ENCODE measurements at regions not wholly inside any gene's neighbourhood (a gene's known extent, or its start where the extent isn't known, plus 50 kb on each side); places are given as distances from the start of the nearest gene placed in this dataset.
A peak's percentile ranks its signal among the peaks of the same experiment; 100 is the strongest.
"Not testable (repeated sequence)": the region's sequence is repeated elsewhere in the genome, so short reads cannot be mapped to it uniquely, and the experiment has no call there.

GRCh38 chr5:163569284-163569683, 63.9 kb downstream of the MAT2B start:
- in situ Hi-C loops (cut with MboI; ENCODE audit: low pct_unique_long_range_greater_than_20kb, low sequenced_read_pairs) = loop anchor here (25.0 kb wide), 1 partner anchor 918 kb away; no protein-coding TSS in a partner anchor
- peak; percentile 20 for DNase-seq

GRCh38 chr5:163571744-163572143, 66.3 kb downstream of the MAT2B start:
- in situ Hi-C loops (cut with MboI; ENCODE audit: low pct_unique_long_range_greater_than_20kb, low sequenced_read_pairs) = loop anchor here (25.0 kb wide), 1 partner anchor 916 kb away; no protein-coding TSS in a partner anchor
- no peak for DNase-seq

- no peak for DNase-seq
- in situ Hi-C loops (cut with MboI; ENCODE audit: low pct_unique_long_range_greater_than_20kb, low sequenced_read_pairs) = loop anchor here (25.0 kb wide), 1 partner anchor 913 kb away; no protein-coding TSS in a partner anchor
Measured at GRCh38 chr5:163574472-163575440, 69.3 kb downstream of the MAT2B start.

GRCh38 chr5:163578652-163579051, 73.2 kb downstream of the MAT2B start:
- in situ Hi-C loops (cut with MboI; ENCODE audit: low pct_unique_long_range_greater_than_20kb, low sequenced_read_pairs) = no loop called here
- DNase-seq = no peak

GRCh38 chr5:163579729-163580128, 74.3 kb downstream of the MAT2B start:
- no peak for DNase-seq
- in situ Hi-C loops (cut with MboI; ENCODE audit: low pct_unique_long_range_greater_than_20kb, low sequenced_read_pairs) = no loop called here

GRCh38 chr5:163580516-163580915, 75.1 kb downstream of the MAT2B start:
- in situ Hi-C loops (cut with MboI; ENCODE audit: low pct_unique_long_range_greater_than_20kb, low sequenced_read_pairs) = no loop called here
- DNase-seq = no peak

- DNase-seq; in situ Hi-C loops (cut with MboI; ENCODE audit: low pct_unique_long_range_greater_than_20kb, low sequenced_read_pairs): not testable (repeated sequence)
Measured at GRCh38 chr5:163583491-163584153, 78.2 kb downstream of the MAT2B start.

GRCh38 chr5:163585206-163585605, 79.8 kb downstream of the MAT2B start:
- in situ Hi-C loops (cut with MboI; ENCODE audit: low pct_unique_long_range_greater_than_20kb, low sequenced_read_pairs) = no loop called here
- no peak for DNase-seq

GRCh38 chr5:163586531-163586956, 81.1 kb downstream of the MAT2B start:
- no peak for DNase-seq
- in situ Hi-C loops (cut with MboI; ENCODE audit: low pct_unique_long_range_greater_than_20kb, low sequenced_read_pairs) = no loop called here

GRCh38 chr5:163594951-163595350, 89.5 kb downstream of the MAT2B start:
- DNase-seq = no peak
- in situ Hi-C loops (cut with MboI; ENCODE audit: low pct_unique_long_range_greater_than_20kb, low sequenced_read_pairs) = no loop called here

- no peak for DNase-seq
- in situ Hi-C loops (cut with MboI; ENCODE audit: low pct_unique_long_range_greater_than_20kb, low sequenced_read_pairs) = no loop called here
Measured at GRCh38 chr5:163595932-163596607, 90.7 kb downstream of the MAT2B start.

- in situ Hi-C loops (cut with MboI; ENCODE audit: low pct_unique_long_range_greater_than_20kb, low sequenced_read_pairs) = no loop called here
- no peak for DNase-seq
Measured at GRCh38 chr5:163596608-163597315, 91.3 kb downstream of the MAT2B start.

GRCh38 chr5:163604013-163604412, 98.6 kb downstream of the MAT2B start:
- no peak for DNase-seq
- in situ Hi-C loops (cut with MboI; ENCODE audit: low pct_unique_long_range_greater_than_20kb, low sequenced_read_pairs) = no loop called here

- in situ Hi-C loops (cut with MboI; ENCODE audit: low pct_unique_long_range_greater_than_20kb, low sequenced_read_pairs) = no loop called here
- no peak for DNase-seq
Measured at GRCh38 chr5:163607256-163607655, 101.8 kb downstream of the MAT2B start.

GRCh38 chr5:163608621-163609020, 103.2 kb downstream of the MAT2B start:
- in situ Hi-C loops (cut with MboI; ENCODE audit: low pct_unique_long_range_greater_than_20kb, low sequenced_read_pairs) = no loop called here
- no peak for DNase-seq

- in situ Hi-C loops (cut with MboI; ENCODE audit: low pct_unique_long_range_greater_than_20kb, low sequenced_read_pairs) = no loop called here
- DNase-seq = no peak
Measured at GRCh38 chr5:163609910-163610309, 104.5 kb downstream of the MAT2B start.

- in situ Hi-C loops (cut with MboI; ENCODE audit: low pct_unique_long_range_greater_than_20kb, low sequenced_read_pairs) = no loop called here
- no peak for DNase-seq
Measured at GRCh38 chr5:163612358-163613149, 107.1 kb downstream of the MAT2B start.

- DNase-seq = no peak
- in situ Hi-C loops (cut with MboI; ENCODE audit: low pct_unique_long_range_greater_than_20kb, low sequenced_read_pairs) = no loop called here
Measured at GRCh38 chr5:163613150-163613442, 107.7 kb downstream of the MAT2B start.

Measured in KBM-7 (cell line).